ENCODE measurements at regions not wholly inside any gene's neighbourhood (a gene's known extent, or its start where the extent isn't known, plus 50 kb on each side); places are given as distances from the start of the nearest gene placed in this dataset.

GRCh38 chr12:46442738-46443137 is 70.2 kb upstream of the SLC38A2 start:
- TF ChIP-seq SRF (IDR thresholded peaks at IDR 0.05; ENCODE audit: low read depth) (peak; percentile 53; the same call in 1 of the 2 replicates), SIN3A (IDR thresholded peaks at IDR 0.05; ENCODE audit: low read depth) (no peak; the same call in 1 of the 2 replicates), EZH2 (IDR thresholded peaks at IDR 0.05) (no peak), YY1 (IDR thresholded peaks at IDR 0.05; ENCODE audit: extremely low read depth, insufficient replicate concordance, low read depth, low read length) (no peak), ZBTB33 (IDR thresholded peaks at IDR 0.05; ENCODE audit: extremely low read depth, insufficient replicate concordance, low read length) (no peak), POLR2AphosphoS5 (IDR thresholded peaks at IDR 0.05; ENCODE audit: low read depth, low read length) (no peak; the same call in 1 of the 2 replicates)
- TF ChIP-seq, protein P1, sequence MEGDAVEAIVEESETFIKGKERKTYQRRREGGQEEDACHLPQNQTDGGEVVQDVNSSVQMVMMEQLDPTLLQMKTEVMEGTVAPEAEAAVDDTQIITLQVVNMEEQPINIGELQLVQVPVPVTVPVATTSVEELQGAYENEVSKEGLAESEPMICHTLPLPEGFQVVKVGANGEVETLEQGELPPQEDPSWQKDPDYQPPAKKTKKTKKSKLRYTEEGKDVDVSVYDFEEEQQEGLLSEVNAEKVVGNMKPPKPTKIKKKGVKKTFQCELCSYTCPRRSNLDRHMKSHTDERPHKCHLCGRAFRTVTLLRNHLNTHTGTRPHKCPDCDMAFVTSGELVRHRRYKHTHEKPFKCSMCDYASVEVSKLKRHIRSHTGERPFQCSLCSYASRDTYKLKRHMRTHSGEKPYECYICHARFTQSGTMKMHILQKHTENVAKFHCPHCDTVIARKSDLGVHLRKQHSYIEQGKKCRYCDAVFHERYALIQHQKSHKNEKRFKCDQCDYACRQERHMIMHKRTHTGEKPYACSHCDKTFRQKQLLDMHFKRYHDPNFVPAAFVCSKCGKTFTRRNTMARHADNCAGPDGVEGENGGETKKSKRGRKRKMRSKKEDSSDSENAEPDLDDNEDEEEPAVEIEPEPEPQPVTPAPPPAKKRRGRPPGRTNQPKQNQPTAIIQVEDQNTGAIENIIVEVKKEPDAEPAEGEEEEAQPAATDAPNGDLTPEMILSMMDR (IDR thresholded peaks at IDR 0.05 in 2 of 3, conservative IDR thresholded peaks at IDR 0.05 in 1 of 3; ENCODE audit: borderline replicate concordance in 1 of 3, insufficient read depth in 1 of 3, low read depth in 2 of 3, low read length in 2 of 3) = no peak

Measured in HCT116 (cell line).